HG03175 (cell line): ENCODE measurements at regions not wholly inside any gene's neighbourhood (a gene's known extent, or its start where the extent isn't known, plus 50 kb on each side); places are given as distances from the start of the nearest gene placed in this dataset.
"Not testable (repeated sequence)": the region's sequence is repeated elsewhere in the genome, so short reads cannot be mapped to it uniquely, and the experiment has no call there.

Experiments
- ATAC-seq: cut with Tn5 transposase; IDR thresholded peaks from one replicate; pipeline ENCODE4 v1.9.1; 2021; ENCODE audit warnings: mild to moderate bottlenecking, moderate library complexity; ENCODE audit not compliant: unreplicated experiment

- ATAC-seq, result no peak
Measured at GRCh38 chr5:163252950-163253349, 184.4 kb upstream of the CCNG1 start.

GRCh38 chr5:163259495-163259894 lies 177.9 kb upstream of the CCNG1 start:
- no peak for ATAC-seq

GRCh38 chr5:163260471-163260870 lies 176.9 kb upstream of the CCNG1 start:
- ATAC-seq, result no peak

- no peak for ATAC-seq
Measured at GRCh38 chr5:163260961-163261360, 176.4 kb upstream of the CCNG1 start.

GRCh38 chr5:163261647-163262269 lies 175.6 kb upstream of the CCNG1 start:
- ATAC-seq, result no peak

GRCh38 chr5:163266249-163266648 lies 171.1 kb upstream of the CCNG1 start:
- not testable (repeated sequence) for ATAC-seq

- ATAC-seq, result no peak
Measured at GRCh38 chr5:163269624-163270023, 167.8 kb upstream of the CCNG1 start.

- no peak for ATAC-seq
Measured at GRCh38 chr5:163276466-163276865, 160.9 kb upstream of the CCNG1 start.

- not testable (repeated sequence) for ATAC-seq
Measured at GRCh38 chr5:163280897-163281296, 156.5 kb upstream of the CCNG1 start.

GRCh38 chr5:163281512-163281911 lies 155.9 kb upstream of the CCNG1 start:
- no peak for ATAC-seq

- no peak for ATAC-seq
Measured at GRCh38 chr5:163293836-163294235, 143.6 kb upstream of the CCNG1 start.

GRCh38 chr5:163303718-163304117 lies 133.7 kb upstream of the CCNG1 start:
- ATAC-seq, result no peak

GRCh38 chr5:163305655-163306054 lies 131.7 kb upstream of the CCNG1 start:
- no peak for ATAC-seq

- ATAC-seq, result no peak
Measured at GRCh38 chr5:163306421-163306820, 131.0 kb upstream of the CCNG1 start.

- no peak for ATAC-seq
Measured at GRCh38 chr5:163309914-163310313, 127.5 kb upstream of the CCNG1 start.

GRCh38 chr5:163310997-163311396 lies 126.4 kb upstream of the CCNG1 start:
- ATAC-seq, result no peak

- no peak for ATAC-seq
Measured at GRCh38 chr5:163312598-163312997, 124.8 kb upstream of the CCNG1 start.

GRCh38 chr5:163313049-163313448 lies 124.3 kb upstream of the CCNG1 start:
- ATAC-seq, result not testable (repeated sequence)

GRCh38 chr5:163316374-163316773 lies 121.0 kb upstream of the CCNG1 start:
- not testable (repeated sequence) for ATAC-seq

GRCh38 chr5:163318707-163319106 lies 118.7 kb upstream of the CCNG1 start:
- no peak for ATAC-seq

GRCh38 chr5:163321511-163321910 lies 115.9 kb upstream of the CCNG1 start:
- no peak for ATAC-seq

GRCh38 chr5:163330723-163331668 lies 106.4 kb upstream of the CCNG1 start:
- ATAC-seq, result no peak
